ENCODE measurements at regions not wholly inside any gene's neighbourhood (a gene's known extent, or its start where the extent isn't known, plus 50 kb on each side); places are given as distances from the start of the nearest gene placed in this dataset.

- Histone ChIP-seq H3K4me3 (ENCODE audit: insufficient read depth, low read depth, low read length, poor library complexity, severe bottlenecking) (no peak overlapping the region), H3K27ac (ENCODE audit: insufficient read depth, low read length, poor library complexity, severe bottlenecking) (no peak overlapping the region), H3K36me3 (ENCODE audit: control insufficient read depth, insufficient read depth, low read length) (no peaks in the 10 kb centered on the region), H3K9me3 (ENCODE audit: control insufficient read depth, low read length) (no peaks in the 10 kb centered on the region), H3K27me3 (replicated peaks; ENCODE audit: control insufficient read depth, insufficient read depth, low read length, poor library complexity, severe bottlenecking) (no peaks in the 10 kb centered on the region), H3K4me1 (ENCODE audit: control insufficient read depth, insufficient read depth, low read length, poor library complexity, severe bottlenecking) (no peaks in the 10 kb centered on the region)
- DNase-seq = no peak
Observed at GRCh38 chr18:1604751-1605150, 700.1 kb downstream of the ADCYAP1 start.

GRCh38 chr18:1618364-1618763, 713.7 kb downstream of the ADCYAP1 start:
- Histone ChIP-seq H3K27ac (ENCODE audit: insufficient read depth, low read length, poor library complexity, severe bottlenecking) (no peak overlapping the region), H3K9me3 (ENCODE audit: control insufficient read depth, low read length) (no peaks in the 10 kb centered on the region), H3K27me3 (replicated peaks; ENCODE audit: control insufficient read depth, insufficient read depth, low read length, poor library complexity, severe bottlenecking) (no peaks in the 10 kb centered on the region), H3K4me3 (ENCODE audit: insufficient read depth, low read depth, low read length, poor library complexity, severe bottlenecking) (no peak overlapping the region), H3K36me3 (ENCODE audit: control insufficient read depth, insufficient read depth, low read length) (no peaks in the 10 kb centered on the region), H3K4me1 (ENCODE audit: control insufficient read depth, insufficient read depth, low read length, poor library complexity, severe bottlenecking) (no peaks in the 10 kb centered on the region)
- no peak for DNase-seq

- no peaks in the 10 kb centered on the region for H3K36me3 ChIP-seq (ENCODE audit: control insufficient read depth, insufficient read depth, low read length)
- no peaks in the 10 kb centered on the region for H3K9me3 ChIP-seq (ENCODE audit: control insufficient read depth, low read length)
- H3K4me3 ChIP-seq (ENCODE audit: insufficient read depth, low read depth, low read length, poor library complexity, severe bottlenecking) = no peak overlapping the region
- DNase-seq = no peak
- no peak overlapping the region for H3K27ac ChIP-seq (ENCODE audit: insufficient read depth, low read length, poor library complexity, severe bottlenecking)
- no peaks in the 10 kb centered on the region for H3K4me1 ChIP-seq (ENCODE audit: control insufficient read depth, insufficient read depth, low read length, poor library complexity, severe bottlenecking)
- no peaks in the 10 kb centered on the region for H3K27me3 ChIP-seq (replicated peaks; ENCODE audit: control insufficient read depth, insufficient read depth, low read length, poor library complexity, severe bottlenecking)
Observed at GRCh38 chr18:1619507-1619906, 714.8 kb downstream of the ADCYAP1 start.

GRCh38 chr18:1624612-1625011, 719.9 kb downstream of the ADCYAP1 start:
- Histone ChIP-seq H3K36me3 (ENCODE audit: control insufficient read depth, insufficient read depth, low read length) (no peaks in the 10 kb centered on the region), H3K27ac (ENCODE audit: insufficient read depth, low read length, poor library complexity, severe bottlenecking) (no peak overlapping the region), H3K4me1 (ENCODE audit: control insufficient read depth, insufficient read depth, low read length, poor library complexity, severe bottlenecking) (no peaks in the 10 kb centered on the region), H3K27me3 (replicated peaks; ENCODE audit: control insufficient read depth, insufficient read depth, low read length, poor library complexity, severe bottlenecking) (no peaks in the 10 kb centered on the region), H3K9me3 (ENCODE audit: control insufficient read depth, low read length) (no peaks in the 10 kb centered on the region), H3K4me3 (ENCODE audit: insufficient read depth, low read depth, low read length, poor library complexity, severe bottlenecking) (no peak overlapping the region)
- no peak for DNase-seq

GRCh38 chr18:1627494-1627893, 722.8 kb downstream of the ADCYAP1 start:
- Histone ChIP-seq H3K9me3 (ENCODE audit: control insufficient read depth, low read length) (no peaks in the 10 kb centered on the region), H3K4me1 (ENCODE audit: control insufficient read depth, insufficient read depth, low read length, poor library complexity, severe bottlenecking) (no peaks in the 10 kb centered on the region), H3K27ac (ENCODE audit: insufficient read depth, low read length, poor library complexity, severe bottlenecking) (no peak overlapping the region), H3K4me3 (ENCODE audit: insufficient read depth, low read depth, low read length, poor library complexity, severe bottlenecking) (no peak overlapping the region), H3K27me3 (replicated peaks; ENCODE audit: control insufficient read depth, insufficient read depth, low read length, poor library complexity, severe bottlenecking) (no peaks in the 10 kb centered on the region), H3K36me3 (ENCODE audit: control insufficient read depth, insufficient read depth, low read length) (no peaks in the 10 kb centered on the region)
- DNase-seq = no peak

GRCh38 chr18:1648712-1649111, 744.0 kb downstream of the ADCYAP1 start:
- Histone ChIP-seq H3K27me3 (replicated peaks; ENCODE audit: control insufficient read depth, insufficient read depth, low read length, poor library complexity, severe bottlenecking) (no peaks in the 10 kb centered on the region), H3K9me3 (ENCODE audit: control insufficient read depth, low read length) (no peaks in the 10 kb centered on the region), H3K27ac (ENCODE audit: insufficient read depth, low read length, poor library complexity, severe bottlenecking) (no peak overlapping the region), H3K4me1 (ENCODE audit: control insufficient read depth, insufficient read depth, low read length, poor library complexity, severe bottlenecking) (no peaks in the 10 kb centered on the region), H3K36me3 (ENCODE audit: control insufficient read depth, insufficient read depth, low read length) (no peaks in the 10 kb centered on the region), H3K4me3 (ENCODE audit: insufficient read depth, low read depth, low read length, poor library complexity, severe bottlenecking) (no peak overlapping the region)
- no peak for DNase-seq

- H3K4me1 ChIP-seq (ENCODE audit: control insufficient read depth, insufficient read depth, low read length, poor library complexity, severe bottlenecking) = no peaks in the 10 kb centered on the region
- H3K36me3 ChIP-seq (ENCODE audit: control insufficient read depth, insufficient read depth, low read length) = no peaks in the 10 kb centered on the region
- no peak overlapping the region for H3K4me3 ChIP-seq (ENCODE audit: insufficient read depth, low read depth, low read length, poor library complexity, severe bottlenecking)
- no peak overlapping the region for H3K27ac ChIP-seq (ENCODE audit: insufficient read depth, low read length, poor library complexity, severe bottlenecking)
- H3K9me3 ChIP-seq (ENCODE audit: control insufficient read depth, low read length) = no peaks in the 10 kb centered on the region
- DNase-seq = no peak
- no peaks in the 10 kb centered on the region for H3K27me3 ChIP-seq (replicated peaks; ENCODE audit: control insufficient read depth, insufficient read depth, low read length, poor library complexity, severe bottlenecking)
Observed at GRCh38 chr18:1652018-1652417, 747.3 kb downstream of the ADCYAP1 start.

- no peaks in the 10 kb centered on the region for H3K9me3 ChIP-seq (ENCODE audit: control insufficient read depth, low read length)
- H3K4me1 ChIP-seq (ENCODE audit: control insufficient read depth, insufficient read depth, low read length, poor library complexity, severe bottlenecking) = no peaks in the 10 kb centered on the region
- no peaks in the 10 kb centered on the region for H3K27me3 ChIP-seq (replicated peaks; ENCODE audit: control insufficient read depth, insufficient read depth, low read length, poor library complexity, severe bottlenecking)
- no peak overlapping the region for H3K27ac ChIP-seq (ENCODE audit: insufficient read depth, low read length, poor library complexity, severe bottlenecking)
- H3K4me3 ChIP-seq (ENCODE audit: insufficient read depth, low read depth, low read length, poor library complexity, severe bottlenecking) = no peak overlapping the region
- no peak for DNase-seq
- H3K36me3 ChIP-seq (ENCODE audit: control insufficient read depth, insufficient read depth, low read length) = no peaks in the 10 kb centered on the region
Observed at GRCh38 chr18:1653873-1654272, 749.2 kb downstream of the ADCYAP1 start.

GRCh38 chr18:1657876-1658275, 753.2 kb downstream of the ADCYAP1 start:
- H3K27ac ChIP-seq (ENCODE audit: insufficient read depth, low read length, poor library complexity, severe bottlenecking) = no peak overlapping the region

GRCh38 chr18:1658908-1659566, 754.4 kb downstream of the ADCYAP1 start:
- Histone ChIP-seq H3K27me3 (replicated peaks; ENCODE audit: control insufficient read depth, insufficient read depth, low read length, poor library complexity, severe bottlenecking) (no peaks in the 10 kb centered on the region), H3K36me3 (ENCODE audit: control insufficient read depth, insufficient read depth, low read length) (no peaks in the 10 kb centered on the region), H3K27ac (ENCODE audit: insufficient read depth, low read length, poor library complexity, severe bottlenecking) (no peak overlapping the region), H3K9me3 (ENCODE audit: control insufficient read depth, low read length) (no peaks in the 10 kb centered on the region), H3K4me3 (ENCODE audit: insufficient read depth, low read depth, low read length, poor library complexity, severe bottlenecking) (no peak overlapping the region), H3K4me1 (ENCODE audit: control insufficient read depth, insufficient read depth, low read length, poor library complexity, severe bottlenecking) (no peaks in the 10 kb centered on the region)
- no peak for DNase-seq

More at GRCh38 chr18:1657876-1658275, 753.2 kb downstream of the ADCYAP1 start:
- Histone ChIP-seq H3K36me3 (ENCODE audit: control insufficient read depth, insufficient read depth, low read length) (no peaks in the 10 kb centered on the region), H3K4me3 (ENCODE audit: insufficient read depth, low read depth, low read length, poor library complexity, severe bottlenecking) (no peak overlapping the region), H3K9me3 (ENCODE audit: control insufficient read depth, low read length) (no peaks in the 10 kb centered on the region), H3K27me3 (replicated peaks; ENCODE audit: control insufficient read depth, insufficient read depth, low read length, poor library complexity, severe bottlenecking) (no peaks in the 10 kb centered on the region), H3K4me1 (ENCODE audit: control insufficient read depth, insufficient read depth, low read length, poor library complexity, severe bottlenecking) (no peaks in the 10 kb centered on the region)
- DNase-seq = no peak
